H1 (cell line): ENCODE measurements at regions not wholly inside any gene's neighbourhood (a gene's known extent, or its start where the extent isn't known, plus 50 kb on each side); places are given as distances from the start of the nearest gene placed in this dataset.

Source experiments
- CTCF ChIA-PET: fragments of 300-600 bp; sonication (Branson Sonifier 250); formaldehyde crosslinking; loops from one replicate; lab custom pipeline; 2021; ENCODE audit not compliant: partially characterized antibody; lab: Charles Lee
- POLR2A ChIA-PET: fragments of 300-600 bp; sonication (Branson Sonifier 250); formaldehyde crosslinking; loops from one replicate; lab custom pipeline; 2021; ENCODE audit warnings: inconsistent platforms; ENCODE audit not compliant: partially characterized antibody; lab: Charles Lee
- DNase-seq, 2 experiments: peaks; one replicate each; pipeline versions ENCODE4 v3.0.0 to v3.0.0-alpha.2; 2010 to 2022; ENCODE audit warnings: low spot score in 2 of 2, low read depth in 1 of 2, mixed read lengths in 1 of 2
- FAIRE-seq: peaks from 2 replicates; lab custom pipeline; 2011; peaks lifted over from hg19 to GRCh38; lab: Jason Lieb, UNC
- H2AFZ ChIP-seq: 2 replicates; pipeline ENCODE4 v1.8.1; 2012; ENCODE audit warnings: low read length, inconsistent platforms
- H2AK5ac ChIP-seq: 2 replicates; pipeline ENCODE4 v1.6.1; 2013; ENCODE audit warnings: low read depth, low read length
- H2BK120ac ChIP-seq: replicated peaks from 2 replicates; pipeline ENCODE3; 2013; ENCODE audit warnings: low read depth, low read length, inconsistent platforms
- H2BK12ac ChIP-seq: 2 replicates; pipeline ENCODE4 v1.6.1; 2013; ENCODE audit warnings: low read depth, low read length
- H2BK15ac ChIP-seq: 2 replicates; pipeline ENCODE4 v1.6.1; 2013; ENCODE audit warnings: low read length
- H2BK20ac ChIP-seq: 2 replicates; pipeline ENCODE4 v1.6.1; 2013; ENCODE audit warnings: low read length
- H2BK5ac ChIP-seq: 2 replicates; pipeline ENCODE4 v1.6.1; 2013; ENCODE audit warnings: low read depth, low read length
- H3K14ac ChIP-seq: 2 replicates; pipeline ENCODE4 v1.6.1; 2013; ENCODE audit warnings: inconsistent platforms; ENCODE audit not compliant: insufficient read length
- H3K18ac ChIP-seq: 2 replicates; pipeline ENCODE4 v1.6.1; 2013; ENCODE audit warnings: low read length; ENCODE audit errors: extremely low read depth
- H3K23ac ChIP-seq: 2 replicates; pipeline ENCODE4 v1.6.1; 2013; ENCODE audit warnings: inconsistent platforms; ENCODE audit not compliant: insufficient read length
- H3K23me2 ChIP-seq: 2 replicates; pipeline ENCODE4 v1.6.1; 2013; ENCODE audit warnings: low read depth, low read length
- H3K27ac ChIP-seq: 2 replicates; pipeline ENCODE4 v1.6.1; 2011; ENCODE audit warnings: low read depth, low read length, inconsistent platforms
- H3K27me3 ChIP-seq, 4 experiments: replicated peaks in 1 of 4; 1 replicate in 1 of 4; 2 replicates in 3 of 4; pipeline versions ENCODE4 v1.6.1 to v1.8.1; 2011 to 2013; ENCODE audit warnings: low read length in 3 of 4, mild to moderate bottlenecking in 3 of 4, inconsistent platforms in 2 of 4, mixed read lengths in 2 of 4, moderate library complexity in 1 of 4; ENCODE audit not compliant: control insufficient read depth in 3 of 4, insufficient read depth in 3 of 4; ENCODE audit errors: extremely low read depth in 1 of 4
- H3K36me3 ChIP-seq, 4 experiments: 2 replicates each; pipeline versions ENCODE4 v1.6.1 to v1.8.1; 2011 to 2013; ENCODE audit warnings: mild to moderate bottlenecking in 4 of 4, low read length in 3 of 4, moderate library complexity in 2 of 4, control low read depth in 1 of 4, inconsistent platforms in 1 of 4; ENCODE audit not compliant: insufficient read depth in 4 of 4, control insufficient read depth in 2 of 4
- H3K4ac ChIP-seq: replicated peaks from 2 replicates; pipeline ENCODE3; 2013; ENCODE audit warnings: low read length, low read depth, mixed read lengths, inconsistent platforms; ENCODE audit not compliant: insufficient read length
- H3K4me1 ChIP-seq, 4 experiments: replicated peaks in 1 of 4; 1 replicate in 1 of 4; 2 replicates in 3 of 4; pipeline versions ENCODE4 v1.6.1 to v1.8.1; 2011 to 2013; ENCODE audit warnings: low read length in 3 of 4, inconsistent platforms in 2 of 4, mixed read lengths in 1 of 4; ENCODE audit not compliant: insufficient read depth in 4 of 4, control insufficient read depth in 3 of 4
- H3K4me2 ChIP-seq, 2 experiments: 2 replicates each; pipeline versions ENCODE4 v1.6.1 to v1.8.1; 2011 to 2013; ENCODE audit warnings: low read depth in 2 of 2, low read length in 2 of 2, control low read depth in 1 of 2, inconsistent platforms in 1 of 2, mild to moderate bottlenecking in 1 of 2; ENCODE audit not compliant: insufficient read depth in 1 of 2
- H3K4me3 ChIP-seq, 4 experiments: fragments of 200-600, 300-600 bp in 1 of 4; sonication (generic), shearing (Covaris generic), sonication (Bioruptor Twin) in 1 of 4; 2 replicates each; pipeline versions ENCODE4 v1.5.1 to v1.8.1; 2011 to 2016; ENCODE audit warnings: low read length in 4 of 4, low read depth in 3 of 4, control low read depth in 2 of 4, inconsistent platforms in 2 of 4, mild to moderate bottlenecking in 2 of 4, mixed read lengths in 1 of 4, moderate library complexity in 1 of 4; ENCODE audit not compliant: insufficient read depth in 2 of 4; ENCODE audit errors: extremely low read depth in 1 of 4
- H3K56ac ChIP-seq: replicated peaks from 2 replicates; pipeline ENCODE3; 2013; ENCODE audit warnings: low read depth, mild to moderate bottlenecking, mixed read lengths, low read length, inconsistent platforms; ENCODE audit not compliant: insufficient read length
- H3K79me1 ChIP-seq: 2 replicates; pipeline ENCODE4 v1.6.1; 2013; ENCODE audit warnings: low read depth, low read length, control low read depth
- H3K79me2 ChIP-seq, 2 experiments: 2 replicates each; pipeline versions ENCODE4 v1.6.1 to v1.8.1; 2012 to 2013; ENCODE audit warnings: low read length in 2 of 2, mild to moderate bottlenecking in 2 of 2, inconsistent platforms in 1 of 2; ENCODE audit not compliant: insufficient read depth in 2 of 2, control insufficient read depth in 1 of 2
- H3K9ac ChIP-seq, 4 experiments: replicated peaks in 1 of 4; 1 replicate in 1 of 4; 2 replicates in 3 of 4; pipeline versions ENCODE4 v1.6.1 to v1.8.1; 2011 to 2013; ENCODE audit warnings: low read depth in 3 of 4, low read length in 3 of 4, control low read depth in 2 of 4, mild to moderate bottlenecking in 2 of 4, moderate library complexity in 2 of 4, inconsistent platforms in 1 of 4; ENCODE audit errors: extremely low read depth in 1 of 4
- H3K9me3 ChIP-seq, 2 experiments: 2 replicates each; pipeline versions ENCODE4 v1.6.1 to v1.8.1; 2012 to 2013; ENCODE audit warnings: mild to moderate bottlenecking in 2 of 2, moderate library complexity in 2 of 2, control low read depth in 1 of 2, inconsistent platforms in 1 of 2, low read depth in 1 of 2, low read length in 1 of 2, mixed read lengths in 1 of 2; ENCODE audit not compliant: insufficient read depth in 2 of 2
- H4K20me1 ChIP-seq, 2 experiments: replicated peaks in 1 of 2; 2 replicates each; pipeline versions ENCODE3 to v1.8.1; 2011 to 2013; ENCODE audit warnings: inconsistent platforms in 2 of 2, low read length in 2 of 2, mild to moderate bottlenecking in 1 of 2; ENCODE audit not compliant: insufficient read depth in 2 of 2, control insufficient read depth in 1 of 2
- H4K5ac ChIP-seq: 2 replicates; pipeline ENCODE4 v1.6.1; 2013; ENCODE audit warnings: low read length, low read depth, mixed read lengths, inconsistent platforms; ENCODE audit not compliant: insufficient read length
- H4K8ac ChIP-seq: 2 replicates; pipeline ENCODE4 v1.8.0; 2013; ENCODE audit warnings: mild to moderate bottlenecking, moderate library complexity, low read length, inconsistent platforms; ENCODE audit not compliant: insufficient read depth; ENCODE audit errors: extremely low read depth
- H4K91ac ChIP-seq: replicated peaks from 2 replicates; pipeline ENCODE3; 2013; ENCODE audit warnings: low read length, mixed read lengths, inconsistent platforms; ENCODE audit not compliant: insufficient read length
- ASH2L ChIP-seq: fragments of 200-600, 300-600 bp; sonication (generic); IDR thresholded peaks from one replicate; pipeline ENCODE4 v1.7.1; 2017; ENCODE audit warnings: low read length
- ATF2 ChIP-seq: IDR thresholded peaks from 2 replicates; pipeline ENCODE4 v1.6.1; 2012; ENCODE audit warnings: low read length, inconsistent platforms
- CBX5 ChIP-seq: fragments of 300-800, 300-1000 bp; sonication (generic); IDR thresholded peaks from 2 replicates; pipeline ENCODE4 v1.7.1; 2016; ENCODE audit warnings: antibody characterized with exemption, low read length, low read depth
- CBX8 ChIP-seq: fragments of 300-800, 300-1000 bp; sonication (generic); IDR thresholded peaks from 2 replicates; pipeline ENCODE4 v1.7.1; 2016; ENCODE audit warnings: low read depth, low read length, borderline replicate concordance
- CREB1 ChIP-seq: IDR thresholded peaks from 2 replicates; pipeline ENCODE4 v1.6.1; 2012; ENCODE audit warnings: inconsistent platforms
- E2F6 ChIP-seq: IDR thresholded peaks from 2 replicates; pipeline ENCODE4 v1.6.1; 2012; ENCODE audit warnings: inconsistent platforms
- GABPA ChIP-seq: IDR thresholded peaks from 2 replicates; pipeline ENCODE4 v1.6.1; 2011; ENCODE audit warnings: mild to moderate bottlenecking, low read length, moderate library complexity, borderline replicate concordance; ENCODE audit not compliant: insufficient read depth
- POLR2A ChIP-seq, 2 experiments: IDR thresholded peaks; 1 replicate in 1 of 2; 2 replicates in 1 of 2; pipeline ENCODE4 v1.6.1; 2011; ENCODE audit warnings: low read depth in 2 of 2, low read length in 2 of 2, mild to moderate bottlenecking in 2 of 2; ENCODE audit errors: control extremely low read depth in 1 of 2
- RBBP5 ChIP-seq: IDR thresholded peaks from 2 replicates; pipeline ENCODE4 v1.7.1; 2012; ENCODE audit warnings: low read depth, mild to moderate bottlenecking, inconsistent platforms, low read length, moderate library complexity, borderline replicate concordance
- RFX5 ChIP-seq: IDR thresholded peaks from 2 replicates; pipeline ENCODE4 v1.6.1; 2011; ENCODE audit warnings: low read depth, low read length, improper control_type of control experiment, borderline replicate concordance
- SP2 ChIP-seq: IDR thresholded peaks from 2 replicates; pipeline ENCODE4 v1.6.1; 2012; ENCODE audit warnings: mild to moderate bottlenecking, low read length, inconsistent platforms
- WGBS, 2 experiments: shearing (Covaris generic) in 1 of 2; methylation state at CpG; one replicate each; pipeline versions ENCODE4 v1.1.6 to v1.1.7; 2013 to 2015; ENCODE audit warnings: low lambda C conversion rate in 2 of 2, mixed read lengths in 2 of 2, inconsistent platforms in 1 of 2, low coverage in 1 of 2, missing lambda C conversion rate in 1 of 2; ENCODE audit not compliant: insufficient replicate concordance in 2 of 2, insufficient coverage in 1 of 2, insufficient read length in 1 of 2; ENCODE audit errors: extremely low coverage in 1 of 2, missing lambda C conversion rate in 1 of 2; 5-methylcytosine and 5-hydroxymethylcytosine counted together

- Histone ChIP-seq H3K36me3 (no peaks in the 10 kb centered on the region), H2BK20ac (no peak overlapping the region), H2BK5ac (no peak overlapping the region), H3K4ac (no peak overlapping the region), H3K4me2 (no peak overlapping the region), H2BK15ac (no peak overlapping the region), H2BK12ac (no peak overlapping the region), H3K4me3 (no peak overlapping the region), H2BK120ac (no peak overlapping the region), H4K20me1 (no peaks in the 10 kb centered on the region), H3K18ac (no peak overlapping the region), H3K4me1 (no peaks in the 10 kb centered on the region), H3K9me3 (peaks cover 21 to 22% of the 10 kb centered on the region in 2 experiments; a peak in 3 of 4 replicates), H3K79me1 (no peaks in the 10 kb centered on the region), H3K23ac (no peak overlapping the region), H4K91ac (no peak overlapping the region), H2AFZ (no peak overlapping the region), H4K8ac (no peak overlapping the region), H3K23me2 (no peaks in the 10 kb centered on the region), H4K5ac (no peak overlapping the region), H3K56ac (no peak overlapping the region), H3K27me3 (no peaks in the 10 kb centered on the region), H3K9ac (no peak overlapping the region), H3K27ac (no peak overlapping the region), H2AK5ac (no peak overlapping the region), H3K14ac (no peak overlapping the region), H3K79me2 (no peaks in the 10 kb centered on the region)
- TF ChIP-seq POLR2A (IDR thresholded peaks at IDR 0.05; ENCODE audit: control extremely low read depth in 1 of 2, low read depth in 2 of 2, low read length in 2 of 2), result no peak
- TF ChIP-seq E2F6, result no peak
- no peak for TF ChIP-seq RFX5
- TF ChIP-seq CBX5, result no peak
- TF ChIP-seq RBBP5, result no peak
- no peak for TF ChIP-seq CREB1
- TF ChIP-seq SP2, result no peak
- no peak for TF ChIP-seq GABPA
- TF ChIP-seq ASH2L, result no peak
- TF ChIP-seq CBX8, result no peak
- no peak for TF ChIP-seq ATF2
- FAIRE-seq (no peak), DNase-seq (no peak)
- 81% methylated on average over 3 of the region's 3 CpGs; no CpG with 5 or more reads in 1 of the 2 experiments for WGBS, 2 experiments
- ChIA-PET POLR2A (no interaction called here), CTCF (no interaction called here)
These were observed 232.7 kb downstream of the RPAP3 start for GRCh38 chr12:47473091-47473490.
